T1000 (cell line): ENCODE measurements at regions not wholly inside any gene's neighbourhood (a gene's known extent, or its start where the extent isn't known, plus 50 kb on each side); places are given as distances from the start of the nearest gene placed in this dataset.

ENCODE experiments used
- DNase-seq: peaks from one replicate; lab custom pipeline; 2025; ENCODE audit warnings: mixed read lengths; lab: John Stamatoyannopoulos, UW

DNA sequence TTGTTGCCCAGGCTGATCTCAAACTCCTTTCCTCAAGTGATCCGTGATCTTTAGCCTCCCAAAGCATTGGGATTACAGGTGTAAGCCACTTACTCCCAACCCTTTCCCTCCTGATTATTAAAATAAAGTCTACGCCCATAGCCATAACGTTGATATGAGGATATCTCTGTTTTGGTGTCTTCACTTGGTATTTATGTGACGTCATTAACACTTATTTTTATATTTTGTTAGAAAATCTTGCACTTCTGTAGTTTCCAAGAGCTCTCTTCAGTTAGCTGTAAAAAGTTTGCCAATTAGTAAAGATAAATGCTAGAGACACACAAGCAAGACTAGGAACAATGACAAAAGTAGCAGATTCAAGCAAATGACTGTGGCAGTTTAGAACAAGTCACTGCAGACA, 115.6 kb upstream of the HSF2 start:
- no peak for DNase-seq

DNA sequence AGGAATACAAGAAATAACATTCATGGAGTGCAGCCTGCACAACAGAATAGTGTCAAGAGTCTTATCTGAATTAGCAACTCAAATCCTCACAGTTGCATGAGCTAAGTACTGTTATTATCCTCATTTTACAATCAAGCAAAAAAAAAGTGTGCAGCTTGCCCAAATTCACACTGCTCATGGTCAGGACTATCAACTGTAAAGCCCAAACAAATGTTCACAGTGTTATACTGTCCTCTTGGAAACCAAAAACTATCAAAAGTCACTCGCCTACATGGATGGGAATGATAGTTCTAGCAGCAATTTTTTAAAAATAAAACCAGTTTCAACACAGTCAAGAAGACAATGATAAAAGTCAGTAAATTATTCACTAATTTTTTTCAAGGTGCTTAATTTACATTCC, 114.6 kb upstream of the HSF2 start:
- DNase-seq: no peak

DNA sequence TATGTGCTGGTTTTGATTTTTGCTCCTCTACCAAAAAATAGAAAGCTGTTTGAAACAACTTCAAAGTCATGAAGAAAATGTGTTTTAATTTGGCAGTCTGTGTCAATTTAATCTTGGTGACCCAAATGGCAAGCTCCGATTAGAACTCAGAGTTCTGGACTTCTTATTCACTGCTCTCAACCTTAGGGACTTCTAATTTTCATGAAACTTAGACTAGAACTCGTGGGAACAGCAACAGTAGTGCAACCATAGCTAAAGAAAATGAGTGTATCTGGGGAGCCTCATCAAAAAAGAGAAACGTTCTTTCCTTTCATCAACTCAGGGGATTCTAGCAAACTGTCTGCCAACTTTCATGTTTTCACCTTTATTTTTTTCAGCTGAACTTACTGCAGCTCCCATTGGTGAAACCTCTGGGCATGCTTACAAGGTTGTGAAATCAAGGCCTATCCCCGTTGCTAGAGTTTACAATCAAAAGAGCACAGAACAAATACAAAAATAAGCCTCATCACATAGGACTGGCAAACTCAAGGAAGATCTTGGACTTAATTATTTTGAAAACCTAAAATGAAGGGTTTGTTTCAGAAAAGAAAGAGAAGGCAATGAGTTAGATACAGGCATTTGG, 114.0 kb upstream of the HSF2 start:
- DNase-seq: no peak

DNA sequence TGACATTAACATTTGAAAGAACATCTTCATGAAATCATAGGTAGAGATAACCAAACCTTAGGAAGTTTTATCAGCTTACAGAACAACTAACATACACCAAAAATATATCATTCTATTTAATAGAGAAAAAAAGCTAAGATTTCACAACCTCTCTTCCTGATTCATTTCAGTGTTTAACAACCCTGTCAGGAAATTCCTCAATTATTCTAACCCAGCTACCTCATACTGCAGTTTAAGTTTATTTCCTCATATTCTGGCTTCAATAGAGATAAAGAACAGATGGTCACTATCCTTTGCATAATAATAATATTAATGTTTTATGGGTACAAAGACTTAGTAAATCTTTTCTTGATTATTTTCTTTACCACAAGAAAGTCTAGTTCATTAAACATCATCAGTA, 112.9 kb upstream of the HSF2 start:
- DNase-seq: no peak

DNA sequence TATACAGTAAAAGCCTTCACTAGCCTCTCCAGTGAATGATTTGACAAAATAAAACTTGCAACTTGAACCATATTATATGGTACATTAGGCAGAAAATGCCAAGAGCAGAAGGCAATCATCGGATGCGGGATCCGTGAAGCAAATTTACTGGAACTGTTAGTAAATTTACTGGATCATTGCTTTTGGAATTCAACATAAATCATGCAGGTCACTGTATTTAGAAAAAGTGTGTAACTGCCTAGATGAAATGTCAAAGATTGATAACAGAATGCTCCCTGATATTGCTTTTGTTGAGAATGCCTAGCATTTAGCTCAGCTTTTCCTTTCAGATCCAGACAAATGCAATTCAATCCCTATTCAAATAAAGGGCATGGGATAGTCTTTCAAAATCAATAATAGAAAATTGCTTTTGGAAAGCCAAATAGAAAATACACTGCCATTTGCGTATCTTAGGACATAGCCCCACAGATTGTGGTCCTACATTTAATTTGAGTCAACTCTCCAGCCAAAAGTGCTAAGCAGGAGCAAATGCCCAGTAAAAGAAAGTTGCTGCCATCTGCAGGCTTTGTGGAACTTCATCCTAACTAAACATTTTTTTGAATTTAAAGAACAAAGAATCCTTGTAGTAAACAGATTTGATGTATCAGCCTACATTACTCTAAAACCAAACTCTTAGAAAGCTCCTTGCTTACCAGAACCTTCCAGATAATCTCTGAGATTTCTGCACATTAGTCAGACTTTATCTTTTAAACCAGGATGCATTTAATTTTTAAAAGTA, 109.5 kb upstream of the HSF2 start:
- no peak for DNase-seq

DNA sequence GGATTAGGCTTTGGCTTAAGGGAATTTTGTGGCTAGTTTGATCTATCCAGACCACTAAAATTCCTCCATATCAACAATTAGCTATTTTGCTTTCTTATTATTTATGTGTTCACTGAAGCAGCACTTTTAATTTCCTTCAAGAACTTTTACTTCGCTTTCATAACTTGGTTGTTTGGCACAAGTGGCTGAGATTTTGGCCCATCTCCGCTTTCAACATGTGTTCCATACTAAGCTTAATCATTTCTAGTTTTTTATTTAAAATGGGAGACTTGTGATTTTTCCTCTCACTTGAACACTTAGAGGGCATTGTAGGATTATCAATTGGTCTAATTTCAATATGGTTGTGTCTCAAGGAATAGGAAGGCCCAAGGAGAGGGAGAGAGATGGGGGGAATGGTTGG, 102.4 kb upstream of the HSF2 start:
- no peak for DNase-seq

DNA sequence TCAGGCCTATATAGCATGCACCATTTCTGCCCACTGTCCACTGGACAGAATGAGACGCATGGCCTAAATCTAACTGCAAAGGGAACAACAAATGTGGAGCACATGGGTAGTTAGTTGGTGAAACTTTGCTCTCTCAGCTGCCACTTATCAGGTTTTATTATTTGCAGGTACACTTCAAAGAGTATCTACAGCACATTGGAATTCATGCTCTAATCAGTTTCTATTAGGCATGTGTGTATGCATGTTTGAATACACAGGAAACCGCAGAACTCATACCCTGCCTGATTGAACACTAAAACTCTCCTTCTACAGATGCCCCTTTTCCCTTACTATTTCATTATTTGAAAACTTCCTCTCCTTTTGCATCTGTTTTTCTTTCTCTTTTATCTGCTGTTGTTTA, 97.4 kb upstream of the HSF2 start:
- no peak for DNase-seq

DNA sequence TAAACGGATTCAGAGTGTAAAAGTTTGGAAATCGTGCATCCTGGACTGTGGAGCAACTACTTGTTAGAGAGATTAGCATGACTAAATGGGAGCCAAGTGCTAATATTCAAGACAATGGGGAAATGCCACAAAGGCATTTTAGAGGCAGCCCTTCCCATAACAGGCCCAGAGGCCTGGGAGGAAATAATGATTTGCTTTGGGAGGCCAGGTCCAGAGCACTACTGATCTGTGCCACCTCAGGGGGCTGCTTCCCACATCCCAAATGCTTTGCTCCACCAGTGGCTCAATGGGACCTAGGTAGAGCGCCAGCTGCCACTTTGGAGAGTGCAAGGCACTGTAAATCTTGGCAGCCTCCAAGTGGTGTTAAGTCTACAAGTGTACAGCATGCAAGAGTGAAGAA, 91.9 kb upstream of the HSF2 start:
- no peak for DNase-seq

DNA sequence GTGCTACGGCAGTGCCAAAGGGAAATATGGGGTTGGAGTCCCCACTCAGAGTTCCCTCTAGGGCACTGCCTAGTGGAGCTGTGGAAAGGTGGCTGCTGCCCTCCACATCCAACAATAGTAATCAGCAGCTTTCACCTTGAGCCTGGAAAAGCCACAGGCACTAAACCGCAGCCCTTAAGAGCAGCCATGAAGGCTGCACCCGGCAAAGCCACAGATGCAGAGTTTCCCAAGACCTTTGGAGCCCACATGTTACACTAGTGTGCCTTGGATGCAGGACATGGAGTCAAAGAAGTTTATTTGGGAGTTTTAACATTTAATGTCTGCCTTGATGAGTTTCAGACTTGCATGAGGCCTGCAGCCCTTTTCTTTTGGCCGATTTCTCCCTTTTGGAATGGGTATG, 91.4 kb upstream of the HSF2 start:
- DNase-seq: no peak

DNA sequence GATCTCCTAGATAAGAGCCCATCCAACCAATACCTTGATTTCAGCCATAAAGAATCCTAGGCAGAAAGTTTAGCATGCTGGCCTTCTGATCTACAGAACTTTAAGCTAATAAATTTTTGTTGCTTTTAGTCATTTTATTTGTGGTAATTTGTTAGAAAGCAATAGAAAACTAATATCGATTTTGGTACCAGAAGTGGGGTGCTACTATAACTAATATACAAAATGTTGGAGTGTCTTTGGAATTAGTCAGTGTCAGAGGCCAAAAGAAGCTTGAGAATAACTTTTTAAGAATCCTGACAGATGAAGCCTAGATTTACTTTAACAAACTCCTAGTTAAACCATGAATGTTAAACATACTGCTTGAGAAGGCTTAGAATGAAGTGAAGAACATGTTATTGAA, 83.6 kb upstream of the HSF2 start:
- no peak for DNase-seq

DNA sequence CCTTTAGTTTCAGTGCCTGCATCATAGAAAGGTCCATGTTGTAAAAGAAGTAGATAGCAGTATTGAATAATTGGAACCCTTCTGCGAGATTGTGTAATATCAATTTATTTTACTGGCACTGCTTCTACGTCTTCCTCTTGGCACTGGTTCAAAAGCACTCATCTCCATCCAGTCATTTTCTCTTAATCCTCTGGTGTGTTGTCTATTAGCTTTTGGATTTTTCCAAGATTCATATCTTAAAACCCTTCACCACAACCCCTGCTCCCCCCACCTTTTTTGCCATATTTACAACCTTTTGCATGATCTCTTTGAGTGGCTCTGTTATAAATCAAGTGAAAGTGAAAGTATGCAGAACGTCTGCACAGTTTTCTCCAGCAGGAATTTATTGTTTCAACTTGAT, 76.6 kb upstream of the HSF2 start:
- DNase-seq: no peak

DNA sequence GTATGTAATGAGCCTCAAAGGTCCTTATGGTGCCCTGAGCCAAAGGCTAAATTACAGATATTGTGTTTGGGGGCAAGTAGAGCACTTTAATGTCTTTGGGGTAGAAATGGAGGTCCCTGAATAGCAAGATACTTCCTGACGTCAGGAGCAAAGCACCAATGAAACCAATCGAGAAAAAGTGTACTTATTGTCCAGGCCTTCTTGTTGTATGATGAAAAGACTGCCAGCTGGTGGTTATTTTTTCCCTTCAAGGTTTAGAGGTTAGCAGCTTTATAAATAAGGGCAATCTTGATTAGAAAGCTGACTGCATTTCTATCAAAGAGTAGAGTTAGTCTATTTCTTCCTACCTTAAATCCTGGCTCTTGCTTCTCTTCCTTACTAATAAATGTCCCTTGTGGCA, 76.1 kb upstream of the HSF2 start:
- DNase-seq: no peak

DNA sequence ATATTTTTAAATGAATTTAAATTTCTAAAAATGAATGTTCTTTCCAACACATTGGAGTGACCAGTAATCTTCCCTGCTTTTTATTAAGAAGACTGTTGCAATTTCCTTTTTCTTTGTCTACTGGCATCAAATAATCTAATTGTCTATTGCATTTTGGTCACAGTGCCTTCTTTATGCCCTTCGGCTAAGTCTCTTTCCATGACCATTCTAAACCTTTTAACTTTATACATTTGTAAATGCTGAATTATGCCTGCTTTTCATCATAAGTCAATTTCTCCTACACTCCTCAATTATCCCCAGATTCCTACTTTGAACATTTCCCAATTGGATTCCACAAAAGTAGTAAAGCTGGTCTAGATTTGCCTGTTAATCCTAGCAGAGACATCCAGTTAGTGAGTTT, 69.1 kb upstream of the HSF2 start:
- no peak for DNase-seq

DNA sequence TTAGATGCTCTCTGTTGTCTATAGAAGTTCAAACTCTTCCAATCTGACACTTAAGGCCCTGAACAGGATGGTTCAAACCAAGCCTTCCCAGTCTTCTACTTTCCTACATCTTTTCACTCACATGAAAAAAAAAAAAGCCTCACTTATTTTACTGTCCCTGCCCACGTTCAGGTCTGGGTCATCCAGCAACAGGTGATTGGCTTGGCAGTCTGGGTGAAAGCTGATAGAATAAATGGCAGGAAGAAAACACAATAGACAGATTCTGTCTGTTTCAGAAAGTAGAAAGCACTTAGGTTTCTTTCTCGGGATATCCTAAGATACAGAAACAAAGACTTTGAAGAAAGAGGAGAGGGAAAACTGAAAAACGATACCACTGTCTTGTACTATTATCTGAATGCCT, 61.8 kb upstream of the HSF2 start:
- DNase-seq: no peak

DNA sequence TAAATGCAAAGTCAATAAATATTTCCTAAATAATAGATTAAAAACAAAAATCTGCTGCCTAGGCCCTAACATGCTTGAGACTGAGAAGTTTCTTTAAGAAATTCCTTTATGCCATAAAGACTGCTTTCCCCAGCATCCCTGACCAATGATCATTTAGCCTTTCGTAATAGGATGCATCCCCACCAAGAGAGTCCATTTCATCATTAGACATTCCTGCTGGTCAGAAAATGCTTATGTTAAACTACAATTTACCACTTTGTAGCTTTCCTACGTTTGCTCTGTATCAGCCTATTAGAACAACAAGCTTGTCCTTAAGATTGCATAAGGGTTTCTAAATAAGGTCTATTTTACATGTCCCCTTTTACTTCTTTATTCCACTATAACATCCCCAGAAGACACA, 59.8 kb upstream of the HSF2 start:
- DNase-seq: no peak

DNA sequence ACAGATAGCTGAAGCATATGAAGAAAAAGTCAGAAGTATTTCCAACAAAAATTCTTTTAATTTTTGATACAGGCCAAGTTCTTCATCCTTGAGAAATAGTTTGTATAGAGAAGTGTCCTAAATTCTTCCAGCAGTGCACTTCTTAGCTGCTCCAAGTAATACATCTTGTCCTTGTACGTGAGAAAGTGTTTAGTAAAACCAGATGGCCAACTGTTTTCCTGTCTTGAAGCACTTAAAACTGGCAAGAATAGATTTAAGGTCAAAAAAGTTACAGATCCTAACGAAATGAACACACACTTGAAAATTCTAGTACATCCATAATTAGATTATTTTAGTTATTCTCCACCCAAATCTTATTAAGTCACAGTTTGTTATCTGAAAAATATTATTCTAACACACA, 52.2 kb upstream of the HSF2 start:
- DNase-seq: no peak

DNA sequence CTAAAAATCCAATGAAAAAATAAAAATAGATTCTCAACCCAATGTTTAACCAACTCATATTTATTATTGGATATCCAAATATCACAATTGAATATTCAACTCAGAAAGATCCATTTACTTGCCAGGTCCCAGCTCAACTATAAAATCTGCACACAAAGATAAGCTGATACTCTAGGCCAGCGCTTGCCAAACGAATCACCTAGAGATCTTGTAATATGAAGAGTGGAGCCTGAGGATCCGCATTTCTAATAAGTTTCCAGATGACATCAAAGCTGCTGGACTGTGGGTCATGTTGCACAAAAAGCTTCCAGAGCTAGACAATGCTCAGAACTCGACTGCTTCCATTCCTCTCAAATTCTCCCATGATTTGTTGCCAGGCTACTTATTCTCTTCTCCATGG, 51.7 kb upstream of the HSF2 start:
- no peak for DNase-seq
